Activated T-helper 2 cell treated with anti-CD3 and anti-CD28 coated beads, Interferon-gamma antibody, Interleukin-2, Interleukin-4, amounts not matched to agents 10 μg/mL and 5 μg/mL and 100 μg/mL, durations not matched to agents 14 hours and 24 hours and 36 hours (primary cell): ENCODE measurements at regions not wholly inside any gene's neighbourhood (a gene's known extent, or its start where the extent isn't known, plus 50 kb on each side); places are given as distances from the start of the nearest gene placed in this dataset.

Experiments used
- DNase-seq: peaks from one replicate; pipeline ENCODE4 v3.0.0; 2021; ENCODE audit warnings: low spot score
- H3K27ac Mint-ChIP-seq: one replicate; pipeline ENCODE4 v1.8.0; 2021; ENCODE audit warnings: mixed read lengths
- H3K27me3 Mint-ChIP-seq: one replicate; pipeline ENCODE4 v1.8.0; 2021; ENCODE audit warnings: low read depth, mixed read lengths
- H3K36me3 Mint-ChIP-seq: one replicate; pipeline ENCODE4 v1.8.0; 2021; ENCODE audit warnings: low read depth, mixed read lengths
- H3K4me1 Mint-ChIP-seq: one replicate; pipeline ENCODE4 v1.8.0; 2021; ENCODE audit warnings: low read depth, mixed read lengths
- H3K4me3 Mint-ChIP-seq: one replicate; pipeline ENCODE4 v1.8.0; 2021; ENCODE audit warnings: low read depth, mild to moderate bottlenecking, moderate library complexity, mixed read lengths
- H3K9me3 Mint-ChIP-seq: one replicate; pipeline ENCODE4 v1.8.0; 2021; ENCODE audit warnings: mixed read lengths
- intact Hi-C: fragments of 100-400 bp; cut with micrococcal nuclease; formaldehyde crosslinking; loops from one replicate; pipeline ENCODE4 v1.15.1; 2023

GRCh38 chr10:77700086-77700485, 62.5 kb upstream of the KCNMA1 start:
- Mint-ChIP-seq H3K27me3 (peaks cover 17% of the 10 kb centered on the region), H3K4me3 (no peak overlapping the region)

GRCh38 chr10:77699080-77699645, 61.6 kb upstream of the KCNMA1 start:
- Mint-ChIP-seq H3K4me1 (peaks cover 1% of the 10 kb centered on the region), H3K27me3 (peaks cover 17% of the 10 kb centered on the region), H3K36me3 (no peaks in the 10 kb centered on the region), H3K4me3 (no peak overlapping the region), H3K9me3 (no peaks in the 10 kb centered on the region), H3K27ac (no peak overlapping the region)
- DNase-seq, result no peak
- intact Hi-C loops, result no loop called here

More at GRCh38 chr10:77700086-77700485, 62.5 kb upstream of the KCNMA1 start:
- no peak overlapping the region for H3K27ac Mint-ChIP-seq
- H3K36me3 Mint-ChIP-seq, result no peaks in the 10 kb centered on the region
- H3K9me3 Mint-ChIP-seq, result no peaks in the 10 kb centered on the region
- H3K4me1 Mint-ChIP-seq, result peaks cover 1% of the 10 kb centered on the region
- intact Hi-C loops, result no loop called here
- DNase-seq, result no peak

DNA sequence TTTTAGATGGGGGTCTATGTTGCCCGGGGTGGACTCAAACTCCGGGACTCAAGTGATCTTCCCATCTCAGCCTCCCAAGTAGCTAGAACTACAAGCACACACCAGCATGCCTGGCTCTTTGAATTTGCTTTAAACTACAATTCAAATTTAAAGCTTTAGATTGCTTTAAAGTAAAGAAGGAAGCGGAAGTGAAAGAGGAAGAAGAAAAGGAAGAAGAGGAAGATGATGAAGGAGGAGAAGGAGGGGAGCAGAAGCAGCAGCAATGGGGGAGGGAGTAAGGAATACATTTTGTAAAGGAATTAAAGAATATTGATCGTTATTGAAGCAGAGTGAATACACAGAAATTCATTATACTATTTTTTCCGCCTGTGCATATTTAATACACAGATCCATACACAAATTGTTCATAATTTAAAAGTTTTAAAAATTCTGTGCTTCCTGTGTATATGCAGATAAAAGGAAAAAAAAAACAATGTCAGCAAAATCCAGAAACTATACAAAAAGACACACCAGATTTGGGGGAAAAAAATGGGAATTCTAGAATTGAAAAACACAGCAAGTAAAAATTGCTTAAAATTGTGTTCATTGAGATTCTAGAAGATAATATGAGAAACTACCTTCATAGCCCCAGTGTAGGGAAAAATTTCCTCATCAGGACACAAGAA, 60.8 kb upstream of the KCNMA1 start:
- Mint-ChIP-seq H3K4me1 (peaks cover 1% of the 10 kb centered on the region), H3K27me3 (peaks cover 17% of the 10 kb centered on the region), H3K36me3 (no peaks in the 10 kb centered on the region), H3K9me3 (no peaks in the 10 kb centered on the region), H3K27ac (no peak overlapping the region), H3K4me3 (no peak overlapping the region)
- intact Hi-C loops, result no loop called here
- DNase-seq, result no peak

GRCh38 chr10:77696584-77696983, 59.0 kb upstream of the KCNMA1 start:
- DNase-seq, result no peak
- peaks cover 1% of the 10 kb centered on the region for H3K4me1 Mint-ChIP-seq

GRCh38 chr10:77695186-77695585, 57.6 kb upstream of the KCNMA1 start:
- peaks cover 1% of the 10 kb centered on the region for H3K4me1 Mint-ChIP-seq
- peaks cover 17% of the 10 kb centered on the region for H3K27me3 Mint-ChIP-seq
- no peak overlapping the region for H3K4me3 Mint-ChIP-seq
- DNase-seq, result no peak
- no peaks in the 10 kb centered on the region for H3K36me3 Mint-ChIP-seq
- no peaks in the 10 kb centered on the region for H3K9me3 Mint-ChIP-seq
- intact Hi-C loops, result no loop called here
- H3K27ac Mint-ChIP-seq, result no peak overlapping the region

More at GRCh38 chr10:77696584-77696983, 59.0 kb upstream of the KCNMA1 start:
- intact Hi-C loops, result no loop called here
- Mint-ChIP-seq H3K36me3 (no peaks in the 10 kb centered on the region), H3K4me3 (no peak overlapping the region), H3K27me3 (peaks cover 15% of the 10 kb centered on the region), H3K27ac (no peak overlapping the region), H3K9me3 (no peaks in the 10 kb centered on the region)

- Mint-ChIP-seq H3K9me3 (no peaks in the 10 kb centered on the region), H3K27ac (no peak overlapping the region), H3K36me3 (no peaks in the 10 kb centered on the region), H3K4me1 (no peaks in the 10 kb centered on the region), H3K4me3 (no peak overlapping the region), H3K27me3 (peaks cover 10% of the 10 kb centered on the region)
- no peak for DNase-seq
- intact Hi-C loops, result no loop called here
Measured at GRCh38 chr10:77692782-77693181, 55.2 kb upstream of the KCNMA1 start.

- Mint-ChIP-seq H3K36me3 (no peaks in the 10 kb centered on the region), H3K4me1 (no peaks in the 10 kb centered on the region), H3K27ac (no peak overlapping the region), H3K27me3 (peaks cover 6% of the 10 kb centered on the region), H3K4me3 (no peak overlapping the region), H3K9me3 (no peaks in the 10 kb centered on the region)
- intact Hi-C loops, result no loop called here
- no peak for DNase-seq
Measured at GRCh38 chr10:77689339-77689738, 51.7 kb upstream of the KCNMA1 start.

- intact Hi-C loops, result no loop called here
- Mint-ChIP-seq H3K27me3 (peaks cover 4% of the 10 kb centered on the region), H3K4me1 (no peaks in the 10 kb centered on the region), H3K36me3 (no peaks in the 10 kb centered on the region), H3K9me3 (no peaks in the 10 kb centered on the region), H3K4me3 (no peak overlapping the region), H3K27ac (no peak overlapping the region)
- no peak for DNase-seq
Measured at GRCh38 chr10:77687621-77688020, 50.0 kb upstream of the KCNMA1 start.
